GM19239 (cell line): ENCODE measurements at regions not wholly inside any gene's neighbourhood (a gene's known extent, or its start where the extent isn't known, plus 50 kb on each side); places are given as distances from the start of the nearest gene placed in this dataset.
A peak's percentile ranks its signal among the peaks of the same experiment; 100 is the strongest.

ENCODE experiments used
- DNase-seq: peaks from one replicate; pipeline ENCODE4 v3.0.0; 2011; ENCODE audit warnings: low spot score; ENCODE audit not compliant: insufficient read length
- FAIRE-seq: peaks from 2 replicates; lab custom pipeline; 2011; peaks lifted over from hg19 to GRCh38; lab: Jason Lieb, UNC

DNA sequence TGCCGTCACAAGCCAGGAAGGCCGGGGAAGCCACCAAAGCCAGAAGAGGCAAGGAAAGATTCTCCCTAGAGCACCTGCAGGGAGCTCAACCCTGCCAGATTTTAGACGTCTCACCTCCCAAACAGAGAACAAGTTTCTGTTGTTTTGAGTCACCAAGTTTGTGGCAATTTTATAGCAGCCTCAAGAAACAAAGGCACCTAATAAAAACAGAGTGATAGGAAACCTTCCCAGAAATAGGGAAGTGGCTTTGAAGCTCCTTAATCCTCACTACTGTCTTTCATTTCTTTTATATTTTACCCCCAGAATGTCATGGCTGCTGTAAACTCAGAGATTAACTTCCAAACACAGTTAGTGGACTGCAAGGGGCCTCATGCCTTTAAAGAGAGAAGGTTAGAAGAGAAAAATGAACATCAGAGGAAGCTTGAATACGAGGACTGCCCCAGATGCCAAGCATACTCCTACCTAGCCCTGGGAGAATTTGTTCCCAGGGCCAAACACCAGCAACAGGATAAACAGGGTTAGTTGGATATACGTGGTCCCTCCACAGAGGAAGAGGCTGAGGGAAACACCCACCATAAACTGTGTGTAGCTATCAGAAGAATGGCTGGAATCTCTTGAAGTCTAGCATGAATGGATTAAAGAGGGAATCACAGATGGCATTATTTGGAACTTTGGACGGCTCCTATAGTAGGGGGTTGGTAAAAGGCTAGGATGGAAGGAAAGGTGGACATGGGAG, 148.3 kb downstream of the KCNA5 start:
- FAIRE-seq = no peak
- no peak for DNase-seq

GRCh38 chr12:5192726-5193125, 149.0 kb downstream of the KCNA5 start:
- DNase-seq = no peak
- no peak for FAIRE-seq

- DNase-seq = no peak
- no peak for FAIRE-seq
These were observed 150.6 kb downstream of the KCNA5 start for GRCh38 chr12:5194306-5194705.

- no peak for FAIRE-seq
These were observed 151.6 kb downstream of the KCNA5 start for GRCh38 chr12:5195244-5195643.

DNA sequence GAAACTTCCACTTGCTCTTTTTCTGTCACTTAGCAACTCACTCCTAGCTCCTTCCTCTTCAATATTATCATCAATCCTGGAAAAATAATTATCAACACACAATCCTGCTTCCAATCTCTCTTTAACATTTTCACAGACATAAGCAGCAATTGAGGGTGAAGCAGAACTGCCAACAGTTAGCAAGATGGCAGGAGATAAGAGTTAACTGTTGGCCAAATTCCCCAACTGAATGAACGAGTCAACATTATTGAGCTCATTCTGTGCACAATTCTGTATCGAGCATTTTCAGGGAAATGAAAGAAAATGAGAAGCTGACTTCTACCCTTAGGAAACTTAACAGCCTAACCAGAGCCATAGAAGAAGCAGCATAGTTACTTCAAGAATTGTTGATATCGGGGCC, 152.0 kb downstream of the KCNA5 start:
- no peak for FAIRE-seq
- no peak for DNase-seq

More at GRCh38 chr12:5195244-5195643, 151.6 kb downstream of the KCNA5 start:
- DNase-seq = no peak

- no peak for FAIRE-seq
These were observed 153.5 kb downstream of the KCNA5 start for GRCh38 chr12:5197131-5197530.

DNA sequence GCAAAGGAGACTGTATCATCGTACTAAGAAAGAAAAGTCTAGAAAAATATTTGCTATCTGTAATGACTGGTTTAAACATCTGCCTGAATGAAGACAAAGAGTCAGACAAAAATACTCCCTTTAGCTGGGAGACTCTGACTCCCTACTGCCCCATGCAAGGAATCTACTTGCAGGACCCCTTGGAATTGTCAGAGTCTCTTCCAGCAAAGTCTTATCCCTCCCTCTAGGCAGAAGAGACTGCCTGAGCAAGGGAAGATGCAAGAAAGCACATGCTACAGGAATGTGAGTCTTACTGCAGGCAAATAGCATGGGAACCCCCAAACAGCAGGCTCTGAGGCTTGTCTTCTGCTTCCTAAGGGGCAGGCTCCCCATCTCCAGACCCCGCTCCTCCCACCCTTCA, 154.0 kb downstream of the KCNA5 start:
- no peak for FAIRE-seq

More at GRCh38 chr12:5197131-5197530, 153.5 kb downstream of the KCNA5 start:
- no peak for DNase-seq

DNA sequence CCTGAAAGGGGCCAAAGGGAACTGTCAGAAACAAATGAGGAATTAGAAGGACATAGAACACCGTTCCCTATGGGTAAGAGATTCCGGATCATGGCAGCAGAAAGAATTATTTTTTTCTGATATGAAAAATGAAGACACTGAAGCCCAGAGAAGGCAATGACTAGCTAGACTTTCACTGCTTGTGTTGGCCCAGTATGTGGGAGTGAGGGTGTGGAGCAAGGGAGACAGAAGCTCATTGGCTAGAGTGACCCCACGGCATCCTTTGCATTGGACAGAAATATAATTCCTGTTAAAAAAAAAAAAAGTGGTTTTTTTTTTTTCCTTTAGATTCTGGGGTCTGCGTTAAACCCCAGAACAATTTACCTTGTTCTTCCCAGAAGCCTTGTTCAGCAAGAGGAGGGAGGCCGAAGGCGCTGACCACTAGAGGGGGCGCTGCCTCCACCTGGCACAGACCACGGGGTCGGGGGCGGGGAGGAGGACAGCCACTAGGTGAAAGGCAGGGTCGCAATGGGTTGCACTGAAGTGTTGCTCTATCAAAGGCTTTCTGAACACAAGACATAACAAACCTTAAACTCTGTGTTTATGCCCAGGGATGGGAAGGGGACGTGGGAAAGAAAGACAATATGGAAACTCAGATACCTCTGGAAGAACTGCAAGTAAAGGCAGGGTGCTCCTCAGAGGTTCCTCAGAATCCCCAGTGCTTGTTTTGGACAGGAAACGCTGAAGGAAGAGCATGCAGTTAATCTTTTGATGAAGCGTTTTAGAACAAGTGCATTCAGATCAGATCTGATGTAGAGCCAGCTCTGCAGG, 156.8 kb downstream of the KCNA5 start:
- peak; percentile 17 for DNase-seq
- no peak for FAIRE-seq

More for the DNA sequence above, 154.0 kb downstream of the KCNA5 start:
- no peak for DNase-seq

DNA sequence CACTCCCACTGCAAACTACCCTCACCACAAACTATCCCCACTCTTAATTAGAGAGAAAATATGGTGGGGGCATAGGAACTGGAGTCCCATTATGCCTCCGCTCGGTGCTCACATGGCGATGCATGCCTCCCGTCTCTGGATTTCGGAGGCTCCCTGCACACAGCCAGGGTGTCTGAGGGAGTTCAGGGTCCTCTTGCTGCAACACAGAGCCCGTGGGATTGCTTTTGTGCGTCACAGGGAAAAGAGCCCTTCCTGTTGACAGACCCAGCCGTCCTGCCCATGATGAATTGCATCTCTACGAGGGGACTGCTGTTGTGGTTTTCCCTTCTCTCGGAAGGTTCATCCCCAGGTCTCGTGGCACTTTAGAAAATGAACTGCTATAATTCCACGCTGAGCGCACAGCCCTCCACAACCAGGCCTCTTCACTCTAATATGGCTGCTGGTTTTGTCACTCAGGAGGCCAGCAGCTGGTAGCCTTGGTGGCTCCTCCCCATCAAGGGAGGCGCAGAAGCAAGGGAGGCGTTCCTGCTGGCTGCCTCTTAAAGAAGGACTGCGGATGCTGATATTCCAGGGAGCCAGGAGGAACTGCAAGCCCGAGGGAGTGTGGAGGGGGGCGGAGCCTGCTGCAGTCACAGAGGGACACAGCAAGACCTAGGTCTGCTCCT, 158.0 kb downstream of the KCNA5 start:
- no peak for FAIRE-seq
- no peak for DNase-seq

GRCh38 chr12:5203274-5203673, 159.6 kb downstream of the KCNA5 start:
- DNase-seq = no peak

DNA sequence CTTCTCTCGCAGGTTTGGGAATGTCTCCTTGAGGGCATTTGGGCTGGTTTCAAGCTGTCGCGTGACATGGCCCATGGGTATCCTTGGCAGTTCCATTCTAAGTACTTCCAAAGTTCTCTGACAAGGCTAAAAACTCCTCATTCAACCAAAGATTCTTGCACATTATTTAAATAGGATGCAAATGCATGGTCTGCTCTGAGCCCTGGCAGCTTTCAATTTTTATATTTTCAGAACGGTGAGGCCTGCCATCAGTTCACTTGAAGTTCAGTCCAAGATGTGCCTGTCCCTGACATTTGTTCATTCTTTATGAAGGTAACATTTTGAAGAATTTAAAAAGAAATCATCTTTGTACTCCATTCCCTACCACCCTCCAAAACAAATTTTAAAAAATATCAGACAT, 160.0 kb downstream of the KCNA5 start:
- no peak for FAIRE-seq
- no peak for DNase-seq

More at GRCh38 chr12:5203274-5203673, 159.6 kb downstream of the KCNA5 start:
- no peak for FAIRE-seq

DNA sequence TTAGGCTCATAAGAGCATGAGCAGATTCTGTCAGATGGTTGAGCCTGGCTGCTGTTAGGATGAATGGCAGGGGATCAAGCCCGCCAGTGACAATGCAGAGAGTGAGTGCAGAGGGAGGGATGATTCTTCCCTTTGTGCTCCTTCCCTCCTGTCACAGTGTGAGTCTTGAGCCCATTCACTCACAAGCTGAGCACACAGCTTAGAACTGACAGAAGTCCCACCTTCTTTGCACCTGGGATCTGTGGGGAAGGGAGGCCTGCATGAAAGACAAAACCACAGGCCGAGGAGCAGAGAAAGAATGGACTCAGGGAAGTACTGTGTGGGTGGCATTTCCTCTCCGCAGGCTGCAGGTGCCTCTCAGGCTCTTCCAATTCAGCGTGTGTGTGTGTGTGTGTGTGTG, 160.6 kb downstream of the KCNA5 start:
- FAIRE-seq = no peak
- no peak for DNase-seq

GRCh38 chr12:5204831-5205230, 161.2 kb downstream of the KCNA5 start:
- DNase-seq (no peak), FAIRE-seq (no peak)

DNA sequence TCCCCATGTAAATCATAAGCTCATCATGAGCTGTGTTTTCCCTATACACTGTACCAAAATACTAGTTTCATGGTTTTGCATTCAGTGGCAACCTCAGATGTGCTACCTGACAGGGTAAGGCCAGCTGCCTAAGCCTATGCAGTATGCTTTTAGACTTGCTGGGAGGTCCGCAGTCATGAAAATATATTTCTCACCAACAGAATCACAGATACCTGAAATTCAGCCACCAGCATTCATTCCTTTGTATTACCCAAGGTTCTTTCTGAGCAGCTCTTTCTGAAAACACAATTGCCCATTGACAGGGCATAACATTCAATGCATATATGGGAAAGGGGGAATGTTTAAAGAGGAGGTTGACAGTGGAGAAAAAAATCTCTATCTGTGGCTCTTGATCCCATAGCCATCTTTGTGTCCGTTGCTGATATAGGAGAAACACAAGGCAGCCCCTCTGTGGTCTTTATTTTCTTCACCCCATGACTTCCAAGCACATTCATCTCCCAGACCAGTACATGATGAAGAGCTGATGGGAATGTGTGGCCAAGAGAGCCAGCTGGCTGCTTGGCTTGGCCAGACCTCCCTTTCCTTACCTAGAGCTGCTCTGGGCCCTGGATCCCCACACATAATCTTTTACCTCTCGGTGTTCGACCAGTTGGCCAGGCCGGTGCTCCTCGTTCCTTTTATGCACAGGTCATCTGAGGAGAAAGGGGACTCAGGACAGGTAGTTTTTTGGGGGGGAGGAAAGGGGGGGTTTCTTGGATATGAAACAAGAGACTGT, 162.9 kb downstream of the KCNA5 start:
- DNase-seq (no peak), FAIRE-seq (no peak)

DNA sequence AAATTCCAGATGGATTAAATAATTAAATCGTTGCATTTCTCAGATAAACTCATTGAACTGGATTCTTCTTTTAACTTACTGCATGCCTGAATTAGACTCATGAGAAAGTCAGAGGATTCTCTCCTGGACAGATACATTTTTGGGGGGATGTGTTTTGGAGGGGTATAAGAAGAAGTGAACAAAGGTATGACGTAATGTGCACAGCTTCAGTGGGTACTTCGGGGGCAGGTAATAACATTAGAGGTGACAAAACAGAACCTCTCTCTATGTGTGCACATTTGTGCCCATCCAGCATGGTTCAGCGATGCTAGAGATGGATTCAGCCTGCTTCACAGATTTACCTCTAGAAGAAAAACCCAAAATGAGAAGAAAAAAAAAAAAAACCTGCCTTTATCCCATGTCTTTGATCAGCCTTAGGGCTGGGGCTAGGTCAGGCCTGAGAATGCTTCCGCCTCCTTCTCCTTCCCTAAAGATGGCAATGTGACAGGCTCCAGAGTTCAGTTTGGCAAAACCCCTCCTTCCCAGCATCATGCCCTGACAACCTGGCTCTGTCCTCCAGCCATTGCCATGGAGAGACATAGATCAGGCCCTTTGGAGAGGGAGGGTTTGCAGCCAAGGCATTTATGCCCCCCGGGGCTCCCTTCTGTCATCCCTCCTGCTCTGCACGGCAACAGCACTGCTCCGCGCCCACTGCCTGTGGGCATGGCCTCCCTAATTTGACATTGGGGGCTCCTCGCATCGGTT, 166.7 kb downstream of the KCNA5 start:
- DNase-seq (no peak), FAIRE-seq (no peak)

GRCh38 chr12:5210923-5211290, 167.2 kb downstream of the KCNA5 start:
- no peak for DNase-seq

DNA sequence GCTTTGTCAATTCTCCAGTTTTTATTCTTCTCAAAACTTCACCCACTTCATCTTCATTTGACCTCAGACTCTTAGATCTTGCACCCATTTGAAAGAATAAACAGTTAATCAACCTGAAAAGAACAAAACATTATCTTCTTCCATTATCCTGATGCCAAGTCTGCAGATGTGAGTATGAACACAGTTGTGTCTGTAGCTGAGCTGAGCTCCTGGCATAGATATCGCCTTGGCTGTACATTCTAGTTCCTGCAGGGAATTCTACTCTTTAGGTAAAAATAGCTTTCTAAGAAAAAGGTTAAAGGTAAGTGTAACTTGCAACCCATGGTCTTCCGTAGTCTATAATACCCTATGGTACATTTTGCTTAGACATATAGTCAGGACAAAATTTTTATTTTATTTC, 169.7 kb downstream of the KCNA5 start:
- FAIRE-seq (no peak), DNase-seq (no peak)

More at GRCh38 chr12:5210923-5211290, 167.2 kb downstream of the KCNA5 start:
- no peak for FAIRE-seq

GRCh38 chr12:5213990-5214389, 170.3 kb downstream of the KCNA5 start:
- FAIRE-seq (no peak), DNase-seq (no peak)

DNA sequence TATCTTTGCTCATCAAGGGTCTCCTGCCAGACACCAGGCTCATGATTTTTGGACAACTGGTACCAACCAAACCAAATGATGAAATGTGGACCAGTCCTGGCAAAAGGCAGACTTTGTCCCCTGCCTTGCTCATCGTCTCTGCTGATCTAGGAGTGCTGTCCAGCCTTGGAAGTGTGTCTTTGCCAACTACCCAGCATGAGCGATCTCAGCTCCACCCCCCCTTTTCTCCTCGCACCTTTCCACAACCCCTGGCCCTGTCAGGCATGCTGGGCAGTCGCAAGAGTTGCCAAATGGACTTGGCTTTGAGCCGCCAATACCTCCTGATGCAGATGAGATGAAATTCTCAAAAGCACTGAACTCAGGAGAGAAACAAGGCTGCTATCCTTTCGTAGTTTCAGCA, 174.3 kb downstream of the KCNA5 start:
- FAIRE-seq (no peak), DNase-seq (no peak)

- DNase-seq = no peak
- no peak for FAIRE-seq
These were observed 176.4 kb downstream of the KCNA5 start for GRCh38 chr12:5220099-5220498.
